DOHH2 (cell line): ENCODE measurements at regions not wholly inside any gene's neighbourhood (a gene's known extent, or its start where the extent isn't known, plus 50 kb on each side); places are given as distances from the start of the nearest gene placed in this dataset.

ENCODE experiments used
- EZH2phosphoT487 ChIP-seq: fragments of 200-600 bp; sonication (generic); IDR thresholded peaks from 2 replicates; pipeline ENCODE4 v1.6.1; 2017; ENCODE audit warnings: borderline replicate concordance, mild to moderate bottlenecking, antibody characterized with exemption, low read length, moderate library complexity, mixed read lengths
- TF ChIP-seq, protein P1 (sequence below): fragments of 200-600 bp; sonication (generic); IDR thresholded peaks from one replicate; pipeline ENCODE4 v1.5.1; 2014; ENCODE audit warnings: antibody characterized with exemption, mild to moderate bottlenecking, low read depth, low read length; ENCODE audit not compliant: poor library complexity, severe bottlenecking

- TF ChIP-seq, protein P1, sequence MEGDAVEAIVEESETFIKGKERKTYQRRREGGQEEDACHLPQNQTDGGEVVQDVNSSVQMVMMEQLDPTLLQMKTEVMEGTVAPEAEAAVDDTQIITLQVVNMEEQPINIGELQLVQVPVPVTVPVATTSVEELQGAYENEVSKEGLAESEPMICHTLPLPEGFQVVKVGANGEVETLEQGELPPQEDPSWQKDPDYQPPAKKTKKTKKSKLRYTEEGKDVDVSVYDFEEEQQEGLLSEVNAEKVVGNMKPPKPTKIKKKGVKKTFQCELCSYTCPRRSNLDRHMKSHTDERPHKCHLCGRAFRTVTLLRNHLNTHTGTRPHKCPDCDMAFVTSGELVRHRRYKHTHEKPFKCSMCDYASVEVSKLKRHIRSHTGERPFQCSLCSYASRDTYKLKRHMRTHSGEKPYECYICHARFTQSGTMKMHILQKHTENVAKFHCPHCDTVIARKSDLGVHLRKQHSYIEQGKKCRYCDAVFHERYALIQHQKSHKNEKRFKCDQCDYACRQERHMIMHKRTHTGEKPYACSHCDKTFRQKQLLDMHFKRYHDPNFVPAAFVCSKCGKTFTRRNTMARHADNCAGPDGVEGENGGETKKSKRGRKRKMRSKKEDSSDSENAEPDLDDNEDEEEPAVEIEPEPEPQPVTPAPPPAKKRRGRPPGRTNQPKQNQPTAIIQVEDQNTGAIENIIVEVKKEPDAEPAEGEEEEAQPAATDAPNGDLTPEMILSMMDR = no peak
- TF ChIP-seq EZH2phosphoT487 = no peak
These were observed 69.3 kb upstream of the SOX4 start for GRCh38 chr6:21524201-21524600.
